ENCODE measurements at regions not wholly inside any gene's neighbourhood (a gene's known extent, or its start where the extent isn't known, plus 50 kb on each side); places are given as distances from the start of the nearest gene placed in this dataset.

DNA sequence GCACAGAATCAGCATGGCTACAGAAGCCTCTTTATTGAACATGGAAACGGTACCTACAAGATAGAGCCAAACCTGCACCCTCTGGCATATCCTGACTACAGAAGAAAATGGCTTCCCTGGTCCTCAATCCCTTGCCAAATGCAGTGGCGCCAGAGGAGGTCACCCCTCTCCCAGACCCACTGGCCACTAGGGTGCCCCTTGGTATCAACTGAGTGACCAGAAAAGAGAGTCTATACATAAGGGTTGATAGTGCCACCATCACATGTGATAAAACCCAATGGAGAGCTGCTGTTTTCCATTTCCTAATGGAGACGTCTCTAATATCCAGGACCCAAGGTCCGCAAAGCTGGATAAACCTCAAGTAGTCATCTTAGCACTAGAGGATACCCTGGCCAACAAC is 52.7 kb upstream of the ALK start:
- no peak for DNase-seq (ENCODE audit: low read depth in 3 of 3)

DNA sequence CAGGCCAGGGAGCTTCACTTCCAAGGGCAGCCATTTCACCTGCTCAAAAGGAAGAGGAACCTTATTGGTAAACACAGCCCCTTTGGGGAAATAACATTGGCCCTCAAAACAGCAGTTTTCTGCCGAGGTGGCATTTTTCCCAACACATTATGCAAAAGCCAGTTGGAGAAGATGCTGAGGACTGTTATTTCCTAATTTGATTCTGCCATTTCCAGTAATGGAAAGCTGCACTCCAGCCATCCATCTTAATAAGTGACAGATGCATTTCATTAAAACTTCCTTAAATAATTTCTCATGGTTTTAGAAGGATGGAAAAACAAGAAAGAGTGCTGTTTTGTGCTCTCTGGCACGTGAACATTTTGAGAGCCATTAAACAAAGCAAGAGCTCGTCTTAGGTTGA is 55.9 kb upstream of the ALK start:
- no peak for DNase-seq (ENCODE audit: low read depth in 3 of 3)

DNA sequence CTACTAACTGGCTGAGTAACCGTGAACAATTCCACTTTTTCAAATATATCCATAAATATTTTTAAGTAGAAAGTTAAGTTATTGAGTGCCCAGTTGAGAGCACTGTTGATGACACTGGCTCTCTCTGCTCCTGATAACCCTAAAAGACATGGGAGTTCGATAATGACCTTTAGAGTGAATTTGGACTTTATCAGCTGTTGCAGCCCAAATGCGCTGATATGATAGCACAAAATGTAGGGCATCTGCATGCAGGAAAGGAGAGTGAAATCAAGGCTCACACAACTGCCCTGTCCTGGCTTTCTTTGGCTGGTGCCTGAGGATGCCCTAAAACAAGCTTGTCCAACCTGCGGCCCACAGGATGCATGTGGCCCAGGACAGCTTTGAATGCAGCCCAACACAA is 60.0 kb upstream of the ALK start:
- no peak for DNase-seq (ENCODE audit: low read depth in 3 of 3)

DNA sequence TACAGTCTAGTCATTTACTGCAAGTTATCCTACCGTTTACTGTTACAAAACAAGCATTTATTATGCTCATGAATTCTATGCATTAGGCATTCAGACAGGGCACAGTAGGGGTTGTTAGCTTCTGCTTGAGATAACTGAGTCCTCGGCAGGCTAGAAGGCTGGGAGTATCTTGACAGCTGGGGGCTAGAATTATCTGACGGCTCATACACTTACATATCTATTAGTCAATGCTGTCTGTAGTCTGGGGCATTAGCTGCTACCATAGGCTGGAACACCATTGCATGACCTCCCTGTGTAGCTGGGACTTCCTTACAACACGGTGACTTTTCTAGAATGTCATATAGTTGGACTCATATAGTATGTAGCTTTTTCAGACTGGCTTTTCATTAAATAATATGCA is 61.9 kb upstream of the ALK start:
- no peak for DNase-seq (ENCODE audit: low read depth in 3 of 3)

DNA sequence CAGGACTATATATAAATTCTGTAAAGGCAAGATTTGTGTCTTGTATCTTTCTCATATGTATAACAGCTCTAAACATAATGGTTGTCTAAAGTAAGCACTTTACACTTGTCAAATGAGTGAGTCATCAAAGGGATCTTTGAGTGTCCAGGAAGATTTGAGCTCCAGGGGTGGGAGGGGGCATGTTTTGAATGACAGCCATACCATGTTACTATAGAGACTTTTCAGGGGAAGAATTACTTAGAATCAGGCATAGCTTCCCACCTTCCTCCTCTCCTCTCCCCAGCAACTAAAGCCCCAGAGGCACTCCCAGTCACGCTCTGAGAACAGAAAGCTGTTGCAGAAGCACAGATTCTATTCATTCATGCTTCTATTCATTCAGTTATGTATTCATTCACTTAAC is 65.8 kb upstream of the ALK start:
- DNase-seq (ENCODE audit: low read depth in 3 of 3), result no peak

DNA sequence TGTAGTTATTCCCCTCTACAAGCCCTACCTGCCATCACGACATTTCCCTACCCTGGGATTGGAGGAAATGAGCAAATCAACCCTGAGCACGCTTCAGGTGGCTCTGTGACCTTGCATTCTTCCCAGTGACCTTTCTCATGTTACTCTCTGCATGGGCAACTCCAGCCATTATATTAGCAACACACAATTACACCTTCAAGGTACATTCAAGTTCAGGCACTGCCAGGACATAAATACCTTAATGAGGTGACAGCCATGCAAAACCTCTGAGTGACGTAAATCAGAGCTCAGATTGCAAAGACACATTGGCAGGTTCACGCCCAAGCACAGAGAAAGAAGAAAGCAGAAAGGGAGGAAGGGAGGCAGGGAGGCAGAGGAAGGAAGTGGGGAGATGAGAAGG is 68.7 kb upstream of the ALK start:
- DNase-seq (ENCODE audit: low read depth in 3 of 3), result no peak

DNA sequence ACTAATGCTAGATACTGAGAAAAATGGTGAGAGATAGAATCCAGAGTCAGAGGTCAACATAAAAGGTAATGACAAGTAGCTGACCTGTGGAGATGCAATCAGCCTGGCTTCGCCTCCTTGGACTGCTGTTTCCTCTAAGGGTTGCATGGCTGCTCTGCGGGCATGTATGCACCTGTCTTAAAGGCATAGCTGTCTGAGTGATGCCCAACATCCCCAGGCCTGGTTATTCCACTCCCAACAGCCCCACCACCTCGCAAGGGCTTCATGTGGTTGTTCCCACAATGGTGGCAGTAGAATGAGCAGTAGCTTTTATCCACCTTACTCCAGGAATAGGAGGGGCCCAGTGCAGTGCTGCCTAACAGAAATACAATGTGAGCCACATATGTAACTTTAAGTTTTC is 69.7 kb upstream of the ALK start:
- no peak for DNase-seq (ENCODE audit: low read depth in 3 of 3)

DNA sequence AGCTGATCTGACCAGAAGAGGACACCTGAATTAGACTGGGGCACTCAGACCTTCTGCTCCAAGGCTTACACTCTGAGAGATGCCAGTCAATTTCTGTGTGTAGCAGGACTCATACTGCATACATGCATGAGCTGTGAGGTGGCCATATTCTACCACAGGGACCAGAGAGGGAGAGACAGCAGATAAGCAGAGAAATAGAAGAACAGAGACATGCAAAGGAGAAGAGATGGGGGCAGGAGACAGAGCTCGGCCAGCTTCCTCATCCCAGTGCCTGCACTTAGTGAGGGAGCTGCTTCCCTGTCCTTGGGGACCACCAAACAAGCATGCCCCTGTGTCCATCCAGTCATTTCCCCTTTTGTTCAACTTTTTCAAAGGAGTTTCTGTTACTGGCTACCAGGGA is 73.9 kb upstream of the ALK start:
- no peak for DNase-seq (ENCODE audit: low read depth in 3 of 3)

DNA sequence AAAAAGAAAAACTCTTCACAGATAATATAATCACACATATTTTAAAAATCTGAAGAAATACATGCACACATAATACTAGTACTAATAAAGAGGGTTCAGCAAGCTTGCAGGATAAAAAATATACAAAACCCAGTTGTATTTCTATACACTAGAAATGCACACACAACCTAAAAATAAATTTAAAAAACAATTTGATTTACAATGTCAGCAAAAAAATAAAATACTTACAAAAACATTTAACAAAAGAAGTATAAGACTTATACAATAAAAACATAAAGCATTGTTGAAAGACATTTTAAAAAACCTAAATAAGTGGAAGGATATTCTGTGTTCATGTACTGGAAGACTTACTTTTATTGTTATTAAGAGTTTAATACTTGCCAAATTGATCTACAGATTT is 81.7 kb upstream of the ALK start:
- DNase-seq (ENCODE audit: low read depth in 3 of 3), result no peak

DNA sequence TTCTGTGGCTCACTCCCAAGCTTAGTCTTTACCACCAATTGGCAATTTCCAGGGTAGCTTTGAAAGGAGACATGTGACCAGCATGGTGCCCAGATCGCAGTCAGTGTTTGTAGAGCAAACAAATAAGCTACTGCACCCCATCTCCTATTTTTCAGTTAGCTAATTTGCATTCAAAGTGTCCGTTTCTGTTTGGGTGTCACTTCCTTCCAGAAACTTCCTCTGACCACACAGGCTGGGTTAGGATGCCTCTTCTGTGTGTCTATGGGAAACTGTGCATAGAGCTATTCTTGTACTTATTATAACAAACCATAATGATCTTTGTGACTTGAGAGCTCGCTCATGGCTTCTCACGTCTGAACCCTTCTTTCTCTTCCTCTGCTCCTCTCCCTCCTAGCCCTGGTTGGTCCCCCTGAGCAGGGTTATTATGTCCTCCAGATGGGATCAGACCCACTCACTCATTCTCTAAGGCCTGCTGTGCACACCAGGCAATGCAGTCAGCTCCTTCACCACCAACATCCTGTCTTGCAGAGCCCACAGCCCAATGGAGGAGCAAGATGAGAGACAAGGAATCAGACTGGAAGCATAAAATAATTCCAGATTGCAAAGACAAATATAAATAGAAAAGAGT is 101.2 kb upstream of the ALK start:
- no peak for DNase-seq (ENCODE audit: low read depth in 3 of 3)

DNA sequence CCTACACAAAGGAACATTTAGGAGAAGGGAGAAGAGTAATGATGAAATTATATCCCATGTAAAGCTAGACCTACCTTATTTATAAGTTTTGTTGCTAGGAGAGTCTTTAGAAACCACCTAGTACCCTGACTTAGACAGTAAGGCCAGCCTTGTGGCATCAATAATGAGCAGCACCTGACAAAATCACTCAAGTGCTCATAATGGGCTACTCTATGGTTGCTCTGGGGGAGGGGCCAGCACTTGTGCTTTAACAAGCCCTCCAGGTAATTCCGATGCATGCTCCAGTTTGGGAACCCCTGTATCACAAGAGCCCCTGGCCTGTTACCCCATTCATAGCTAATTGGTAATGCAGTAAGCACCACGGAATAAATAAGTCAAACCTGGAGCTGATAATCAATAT is 102.9 kb upstream of the ALK start:
- DNase-seq (ENCODE audit: low read depth in 3 of 3), result no peak

DNA sequence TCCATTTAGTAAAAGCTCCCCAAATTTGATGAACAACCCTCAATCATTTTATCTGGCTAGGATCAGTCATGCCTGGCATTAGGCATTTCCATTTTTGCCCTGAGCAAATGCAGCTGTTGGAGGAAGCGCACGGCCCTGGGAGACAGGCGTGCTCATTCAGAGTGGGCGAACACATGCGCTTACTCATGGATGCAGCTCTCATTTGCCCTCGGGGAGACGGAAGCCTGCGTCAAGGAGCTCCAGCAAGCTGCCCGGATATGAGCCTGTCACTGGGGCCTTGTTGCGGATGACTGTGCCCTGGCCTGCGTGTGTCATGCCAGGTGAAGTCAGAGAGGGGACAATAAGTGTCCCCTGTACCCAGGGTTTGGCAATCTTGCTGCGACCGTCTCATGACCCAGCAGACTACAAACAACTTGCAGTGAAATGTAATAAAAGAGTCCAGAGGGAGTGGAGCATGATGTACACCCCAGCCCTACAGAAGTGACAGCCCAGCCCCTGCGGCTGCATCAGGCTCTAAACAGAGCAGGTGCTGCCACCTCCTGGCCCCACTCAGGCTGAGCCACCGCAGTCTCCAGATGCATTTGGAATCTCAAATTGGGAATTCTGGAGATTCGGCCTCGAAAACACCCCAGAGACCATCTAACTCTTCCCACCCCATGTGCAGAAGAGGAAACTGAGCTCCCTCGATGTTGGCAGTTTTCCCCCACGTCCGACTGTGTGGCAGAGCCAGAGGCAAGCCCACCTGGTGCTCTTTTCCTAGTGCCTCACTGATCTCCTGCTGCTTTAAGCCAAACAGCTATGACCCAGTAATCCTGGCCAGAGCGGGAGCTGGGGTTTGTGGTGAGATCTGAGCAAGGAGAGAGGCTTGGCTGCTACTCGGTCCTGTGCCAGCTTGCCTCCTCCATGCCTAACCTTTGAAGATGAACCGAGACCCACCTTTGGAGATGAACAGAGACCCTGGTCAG is 105.0 kb upstream of the ALK start:
- DNase-seq (ENCODE audit: low read depth in 3 of 3), result no peak

DNA sequence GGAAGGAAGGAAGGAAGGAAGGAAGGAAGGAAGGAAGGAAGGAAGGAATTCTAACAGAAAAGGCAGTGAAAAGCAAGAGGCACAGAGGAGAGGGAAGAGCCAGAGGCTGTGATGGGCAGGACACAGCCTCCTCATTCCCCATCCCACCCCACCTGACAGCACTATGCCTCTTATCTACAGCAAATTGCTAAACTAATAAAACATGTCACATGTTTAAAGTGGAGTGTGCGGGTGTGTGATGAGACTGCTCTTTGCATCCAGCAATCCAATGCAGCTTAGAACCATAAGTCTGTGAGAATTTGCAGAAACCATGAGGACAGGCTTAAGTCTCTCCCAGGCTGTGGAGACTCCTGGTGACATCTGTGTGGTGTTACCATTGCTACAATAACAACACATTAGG is 108.4 kb upstream of the ALK start:
- no peak for DNase-seq (ENCODE audit: low read depth in 3 of 3)

DNA sequence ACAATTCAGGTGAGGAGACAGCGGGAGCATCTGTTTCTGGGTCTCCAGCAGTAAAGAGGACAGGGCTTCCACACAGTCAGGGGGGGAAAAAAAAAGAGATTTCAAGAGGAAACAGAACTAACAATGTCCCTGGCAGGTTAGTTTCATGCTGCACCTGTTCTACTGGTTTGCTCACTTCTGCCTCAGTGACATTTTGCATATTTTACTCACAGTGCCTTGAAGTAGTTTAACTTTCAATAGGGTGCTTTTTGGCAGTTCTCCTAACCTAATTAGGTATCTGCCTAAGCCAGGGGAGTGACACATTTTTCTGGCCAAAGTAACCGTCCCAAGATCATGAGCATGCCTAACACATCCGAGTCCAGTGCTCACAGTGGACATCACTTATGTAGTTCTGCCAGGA is 109.0 kb upstream of the ALK start:
- DNase-seq (ENCODE audit: low read depth in 3 of 3), result no peak

DNA sequence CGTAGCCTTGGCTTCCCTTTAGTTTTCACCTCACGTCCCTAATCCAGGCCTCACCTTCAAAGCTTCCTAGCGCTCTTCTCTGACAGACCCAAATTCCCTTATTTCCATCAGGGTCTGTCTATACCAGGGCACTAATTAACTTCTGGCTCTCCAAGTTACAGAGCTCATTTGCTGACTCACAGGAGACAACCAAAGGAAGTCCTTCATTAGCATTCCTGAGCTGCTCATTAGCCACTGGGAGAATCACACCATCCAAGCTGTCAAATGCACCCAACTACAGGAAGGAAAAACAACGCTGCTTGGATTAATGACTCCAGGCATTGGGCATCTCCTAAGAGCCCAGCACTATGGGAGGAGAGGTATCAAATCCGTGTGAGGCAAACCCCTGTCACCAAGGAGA is 109.8 kb upstream of the ALK start:
- no peak for DNase-seq (ENCODE audit: low read depth in 3 of 3)

DNA sequence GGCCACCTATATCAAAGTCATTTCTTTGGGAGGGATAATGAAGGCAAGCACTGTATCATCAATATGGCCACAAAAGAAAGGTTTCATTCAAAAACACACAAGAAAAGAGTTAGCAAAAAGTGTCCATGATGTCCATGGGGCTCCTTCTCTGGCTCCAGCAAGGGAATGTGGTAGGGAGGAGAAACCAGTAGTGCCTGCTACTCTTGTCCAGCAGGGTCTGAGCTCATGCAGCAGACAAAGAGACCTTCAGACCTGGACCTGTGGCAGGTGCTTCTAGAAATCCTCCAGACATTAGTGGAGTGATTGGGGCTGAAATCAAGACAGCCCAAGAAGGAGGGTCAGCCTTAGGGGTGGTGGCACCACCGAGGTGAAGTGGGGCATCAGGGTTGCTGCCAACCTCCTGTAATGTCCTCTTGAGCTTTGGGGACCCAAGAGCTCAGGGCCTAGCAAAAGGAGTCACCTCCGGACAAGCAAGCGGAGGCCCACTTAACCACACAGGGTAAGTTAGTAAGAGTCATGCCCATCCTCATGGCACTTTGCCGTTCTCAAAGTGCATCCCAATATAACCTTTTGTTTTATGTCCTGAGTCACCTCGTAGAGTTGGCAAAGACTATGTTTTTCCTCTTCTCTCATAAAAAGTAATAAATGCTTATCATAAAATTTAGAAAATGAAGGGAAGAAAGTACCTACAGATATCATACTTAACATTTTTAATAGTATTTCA is 112.6 kb upstream of the YPEL5 start:
- no peak for DNase-seq (ENCODE audit: low read depth in 3 of 3)

DNA sequence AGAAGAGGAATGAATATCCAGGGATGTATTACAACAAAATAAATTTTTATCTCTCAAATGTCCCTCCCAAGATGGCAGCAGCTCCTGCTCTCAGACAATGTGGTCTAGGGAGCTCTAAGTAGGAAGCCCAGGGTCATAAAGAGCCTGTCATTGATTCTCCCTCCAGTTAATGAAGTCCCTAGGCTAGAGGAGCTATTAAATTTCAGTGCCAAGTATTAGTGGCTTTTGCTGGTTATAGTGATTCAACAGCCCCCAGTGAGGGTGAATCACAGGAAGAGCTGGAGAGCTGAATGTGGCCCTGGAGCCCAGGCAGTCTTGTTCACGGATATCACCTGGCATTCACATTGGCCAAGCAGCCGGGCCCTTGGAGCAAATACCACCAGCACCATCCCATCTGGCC is 109.8 kb upstream of the YPEL5 start:
- DNase-seq (ENCODE audit: low read depth in 3 of 3), result no peak

DNA sequence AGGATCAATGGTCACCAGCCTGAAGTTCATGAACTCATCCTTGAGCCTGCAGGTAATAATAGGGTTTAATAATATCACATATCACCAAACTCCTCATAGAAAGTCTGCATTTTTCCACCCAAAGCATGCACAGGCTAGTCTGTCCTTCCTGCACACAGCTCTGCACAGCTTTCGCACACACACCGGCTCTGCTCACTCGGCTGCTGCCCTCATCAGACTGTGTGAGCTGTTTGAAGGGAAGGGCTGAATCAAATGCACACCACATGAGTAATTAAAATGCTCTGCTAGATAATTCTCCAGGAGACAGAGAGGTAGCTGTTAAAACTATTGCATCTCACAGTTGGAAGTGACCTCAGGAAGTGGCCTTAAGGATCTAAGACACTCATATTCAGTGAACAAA is 108.4 kb upstream of the YPEL5 start:
- no peak for DNase-seq (ENCODE audit: low read depth in 3 of 3)

DNA sequence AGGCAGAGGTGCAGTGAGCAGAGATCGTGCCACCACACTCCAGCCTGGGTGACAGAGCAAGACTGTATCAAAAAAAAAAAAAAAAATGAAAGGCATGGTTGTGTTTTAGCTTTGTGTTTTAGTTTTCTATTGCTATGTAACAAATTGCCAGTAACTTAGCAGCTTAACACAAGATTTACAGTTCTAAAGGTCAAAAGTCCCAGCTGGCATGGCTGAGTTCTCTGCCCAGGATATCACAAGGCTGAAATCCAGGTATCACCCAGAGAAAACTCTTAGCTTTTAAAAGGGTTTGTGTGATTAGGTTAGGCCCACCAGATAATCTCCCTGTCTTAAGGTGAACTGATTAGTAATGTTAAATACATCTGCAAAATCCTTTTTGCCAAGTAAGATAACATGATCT is 107.7 kb upstream of the YPEL5 start:
- DNase-seq (ENCODE audit: low read depth in 3 of 3), result no peak

DNA sequence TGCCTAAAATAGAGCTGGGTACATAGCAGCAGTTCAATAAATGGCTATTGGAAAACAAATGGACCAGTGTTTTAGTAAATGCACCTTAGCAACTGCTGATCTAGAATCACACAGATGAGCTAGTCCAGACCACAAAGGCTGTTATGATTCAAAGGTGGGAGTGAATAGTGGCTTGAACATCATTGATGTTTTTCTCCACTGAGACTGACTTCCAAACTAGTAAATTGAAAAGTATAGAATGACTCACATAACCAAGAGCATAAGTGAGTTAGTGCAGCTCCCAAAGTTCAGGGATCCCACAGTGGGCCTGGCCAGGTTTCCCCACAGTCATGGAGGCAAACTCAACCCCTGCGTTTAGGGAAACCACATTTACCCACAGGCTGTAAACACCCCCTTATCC is 106.7 kb upstream of the YPEL5 start:
- no peak for DNase-seq (ENCODE audit: low read depth in 3 of 3)

DNA sequence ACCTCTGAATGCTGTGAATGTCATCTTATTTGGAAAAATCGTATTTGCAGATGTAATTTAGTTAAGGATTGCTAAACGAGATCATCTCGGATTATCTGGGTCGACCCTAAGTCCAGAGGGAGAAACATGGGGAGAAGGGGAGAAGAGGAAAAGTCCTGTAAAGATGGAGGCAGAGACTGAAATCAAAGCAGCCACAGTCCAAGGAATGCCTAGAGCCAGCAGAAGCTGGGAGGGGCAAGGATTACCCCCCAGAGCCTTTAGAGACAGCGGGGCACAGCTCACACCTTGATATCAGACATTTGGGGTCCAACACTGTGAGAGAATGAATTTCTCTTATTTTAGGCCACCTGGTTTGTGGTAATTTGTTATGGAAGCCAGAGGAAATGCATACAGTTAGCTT is 104.9 kb upstream of the YPEL5 start:
- no peak for DNase-seq (ENCODE audit: low read depth in 3 of 3)

DNA sequence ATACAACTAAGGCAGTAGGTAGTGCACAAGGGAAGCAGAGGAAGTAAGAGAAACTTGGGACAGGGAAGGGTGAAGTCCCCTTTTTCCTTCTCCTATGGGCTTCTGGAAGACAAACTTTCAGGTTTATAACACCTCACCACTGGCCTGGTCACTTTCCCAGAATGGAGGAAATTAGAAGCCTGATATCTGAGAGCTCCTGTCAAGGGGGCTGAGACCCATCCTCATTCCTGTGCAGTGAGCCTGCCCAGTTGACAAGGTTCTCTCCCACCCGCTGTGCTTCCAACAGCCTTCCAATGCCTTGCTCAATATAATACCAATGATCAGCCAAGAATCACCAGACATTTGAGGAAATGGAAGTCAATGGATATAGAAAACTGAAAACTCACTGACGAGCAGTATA is 100.4 kb upstream of the YPEL5 start:
- DNase-seq (ENCODE audit: low read depth in 3 of 3), result no peak

DNA sequence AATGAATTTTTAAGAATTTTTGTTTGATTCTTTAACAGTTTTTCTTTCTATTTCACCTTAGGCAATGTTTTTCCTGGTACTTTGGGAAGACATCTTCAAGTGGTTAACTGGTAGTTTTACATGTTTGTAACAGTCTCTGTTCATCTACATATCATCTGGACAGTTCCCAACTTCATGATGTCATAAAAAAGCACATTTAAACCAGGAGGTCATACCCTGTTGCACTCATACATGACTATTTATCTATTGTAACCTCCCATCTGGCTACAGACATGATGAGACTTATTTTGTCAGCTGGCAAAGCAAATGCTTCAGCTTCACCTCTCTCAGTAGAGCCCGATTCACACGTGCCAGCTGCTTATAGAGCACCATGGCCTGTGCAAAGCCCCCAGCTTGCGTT is 99.8 kb upstream of the YPEL5 start:
- no peak for DNase-seq (ENCODE audit: low read depth in 3 of 3)

All from stimulated activated CD4-positive, alpha-beta T cell treated with anti-CD3 and anti-CD28 coated beads, TNF-alpha, amount 100 ng/mL, for 48 hours (primary cell).